GM23248 (cell line): ENCODE measurements at regions not wholly inside any gene's neighbourhood (a gene's known extent, or its start where the extent isn't known, plus 50 kb on each side); places are given as distances from the start of the nearest gene placed in this dataset.

Experiments used
- DNase-seq: peaks from one replicate; pipeline ENCODE4 v3.0.0-alpha.2; 2015
- H2AFZ ChIP-seq: fragments of 200-600 bp; sonication (generic); 2 replicates; pipeline ENCODE4 v1.6.1; 2016; ENCODE audit warnings: antibody characterized with exemption
- H3F3A ChIP-seq: fragments of 200-600 bp; sonication (generic); 2 replicates; pipeline ENCODE4 v1.6.1; 2016; ENCODE audit warnings: mild to moderate bottlenecking, antibody characterized with exemption, mixed run types; ENCODE audit not compliant: insufficient read depth
- H3K27ac ChIP-seq: fragments of 200-600 bp; sonication (generic); 2 replicates; pipeline ENCODE4 v1.5.1; 2016; ENCODE audit warnings: mild to moderate bottlenecking
- H3K27me3 ChIP-seq: fragments of 200-600 bp; sonication (generic); replicated peaks from 2 replicates; pipeline ENCODE4 v1.6.1; 2016; ENCODE audit warnings: mild to moderate bottlenecking; ENCODE audit not compliant: insufficient read depth
- H3K36me3 ChIP-seq: fragments of 200-600 bp; sonication (generic); 2 replicates; pipeline ENCODE4 v1.6.1; 2016; ENCODE audit warnings: low read depth, mild to moderate bottlenecking
- H3K4me1 ChIP-seq: fragments of 200-600 bp; sonication (generic); 2 replicates; pipeline ENCODE4 v1.6.1; 2016; ENCODE audit warnings: mild to moderate bottlenecking; ENCODE audit not compliant: insufficient read depth
- H3K4me2 ChIP-seq: fragments of 200-600 bp; sonication (generic); one replicate; pipeline ENCODE4 v1.6.1; 2016; ENCODE audit warnings: mild to moderate bottlenecking; ENCODE audit not compliant: unreplicated experiment
- H3K4me3 ChIP-seq: fragments of 200-600 bp; sonication (generic); 2 replicates; pipeline ENCODE4 v1.5.1; 2016; ENCODE audit warnings: mild to moderate bottlenecking
- H3K79me2 ChIP-seq: fragments of 200-600 bp; sonication (generic); 2 replicates; pipeline ENCODE4 v1.6.1; 2016; ENCODE audit warnings: mild to moderate bottlenecking; ENCODE audit not compliant: insufficient read depth
- H3K9ac ChIP-seq: fragments of 200-600 bp; sonication (generic); 2 replicates; pipeline ENCODE4 v1.6.1; 2016; ENCODE audit warnings: mild to moderate bottlenecking
- H3K9me2 ChIP-seq: fragments of 200-600 bp; sonication (generic); 2 replicates; pipeline ENCODE4 v1.6.1; 2016; ENCODE audit warnings: mixed run types, mild to moderate bottlenecking, moderate library complexity; ENCODE audit not compliant: insufficient read depth
- H3K9me3 ChIP-seq: fragments of 200-600 bp; sonication (generic); one replicate; pipeline ENCODE4 v1.6.1; 2017; ENCODE audit warnings: low read depth
- H4K20me1 ChIP-seq: fragments of 200-600 bp; sonication (generic); 2 replicates; pipeline ENCODE4 v1.6.0; 2016; ENCODE audit not compliant: insufficient read depth
- EZH2 ChIP-seq: fragments of 200-600 bp; sonication (generic); IDR thresholded peaks from 2 replicates; pipeline ENCODE4 v1.6.1; 2018; ENCODE audit warnings: antibody characterized with exemption, mild to moderate bottlenecking; ENCODE audit not compliant: insufficient read depth, poor library complexity, severe bottlenecking
- EZH2phosphoT487 ChIP-seq: fragments of 200-600 bp; sonication (generic); IDR thresholded peaks from 2 replicates; pipeline ENCODE4 v1.6.1; 2018; ENCODE audit warnings: antibody characterized with exemption, moderate library complexity, mild to moderate bottlenecking, low read depth; ENCODE audit not compliant: insufficient read depth
- WGBS, 2 experiments: methylation state at CpG; one replicate each; pipeline ENCODE4 v1.1.6; 2015 to 2017; ENCODE audit warnings: low lambda C conversion rate in 2 of 2, low coverage in 1 of 2; ENCODE audit errors: missing lambda C conversion rate in 2 of 2; 5-methylcytosine and 5-hydroxymethylcytosine counted together
- in situ Hi-C: fragments of 300-500 bp; cut with MboI; formaldehyde crosslinking; loops from 2 replicates; pipeline ENCODE4 v1.15.0; 2020

- no peaks in the 10 kb centered on the region for H3K36me3 ChIP-seq
- DNase-seq = no peak
- no peak overlapping the region for H3K27ac ChIP-seq
- no peak overlapping the region for H3K4me2 ChIP-seq
- H3K4me3 ChIP-seq = no peak overlapping the region
- no peaks in the 10 kb centered on the region for H3K79me2 ChIP-seq
- H3K4me1 ChIP-seq = no peaks in the 10 kb centered on the region
- H4K20me1 ChIP-seq = no peaks in the 10 kb centered on the region
- H3K9ac ChIP-seq = no peak overlapping the region
- WGBS, 2 experiments = 70 to 74% methylated on average over 4 of the region's 4 CpGs
- H3K27me3 ChIP-seq = no peaks in the 10 kb centered on the region
- no peaks in the 10 kb centered on the region for H3F3A ChIP-seq
- H3K9me3 ChIP-seq = no peaks in the 10 kb centered on the region
- TF ChIP-seq EZH2phosphoT487 (no peak), EZH2 (no peak)
- no peaks in the 10 kb centered on the region for H3K9me2 ChIP-seq
- in situ Hi-C loops = loop anchor here (10.0 kb wide), 1 partner anchor 410 kb away; no protein-coding TSS in a partner anchor
- no peak overlapping the region for H2AFZ ChIP-seq
Measured at GRCh38 chrX:110444996-110445395, 86.3 kb downstream of the RTL9 start.

GRCh38 chrX:110448459-110448858 lies 89.8 kb downstream of the RTL9 start:
- in situ Hi-C loops = loop anchor here (10.0 kb wide), 1 partner anchor 406 kb away; no protein-coding TSS in a partner anchor
- Histone ChIP-seq H3K27ac (no peak overlapping the region), H3F3A (no peaks in the 10 kb centered on the region), H3K9ac (no peak overlapping the region), H3K9me3 (no peaks in the 10 kb centered on the region), H4K20me1 (no peaks in the 10 kb centered on the region), H2AFZ (no peak overlapping the region), H3K4me2 (no peak overlapping the region), H3K4me3 (no peak overlapping the region), H3K36me3 (no peaks in the 10 kb centered on the region), H3K4me1 (no peaks in the 10 kb centered on the region), H3K27me3 (no peaks in the 10 kb centered on the region), H3K79me2 (no peaks in the 10 kb centered on the region), H3K9me2 (no peaks in the 10 kb centered on the region)
- TF ChIP-seq EZH2 (no peak), EZH2phosphoT487 (no peak)
- DNase-seq = no peak
- WGBS, 2 experiments = 73 to 90% methylated on average over 3 to 10 of the region's 10 CpGs

GRCh38 chrX:110449312-110449711 lies 90.7 kb downstream of the RTL9 start:
- in situ Hi-C loops = loop anchor here (10.0 kb wide), 1 partner anchor 405 kb away; no protein-coding TSS in a partner anchor
- Histone ChIP-seq H4K20me1 (no peaks in the 10 kb centered on the region), H3K9me2 (no peaks in the 10 kb centered on the region), H3K9ac (no peak overlapping the region), H3K27me3 (no peaks in the 10 kb centered on the region), H3K4me2 (no peak overlapping the region), H3K4me3 (no peak overlapping the region), H3K79me2 (no peaks in the 10 kb centered on the region), H3K36me3 (no peaks in the 10 kb centered on the region), H2AFZ (no peak overlapping the region), H3K27ac (no peak overlapping the region), H3K9me3 (no peaks in the 10 kb centered on the region), H3K4me1 (no peaks in the 10 kb centered on the region), H3F3A (no peaks in the 10 kb centered on the region)
- WGBS, 2 experiments = 32 to 35% methylated on average over 2 of the region's 2 CpGs
- TF ChIP-seq EZH2 (no peak), EZH2phosphoT487 (no peak)
- no peak for DNase-seq

- no peaks in the 10 kb centered on the region for H3K36me3 ChIP-seq
- peak; percentile 70 for DNase-seq
- in situ Hi-C loops = loop anchor here (25.0 kb wide), 2 partner anchors 237 to 637 kb away; partner anchors contain the start of gene PAK3
Measured at GRCh38 chrX:110450050-110450449, 91.4 kb downstream of the RTL9 start.

GRCh38 chrX:110454336-110454735 lies 95.7 kb downstream of the RTL9 start:
- no peak for TF ChIP-seq EZH2
- no peak for TF ChIP-seq EZH2phosphoT487
- DNase-seq = no peak
- Histone ChIP-seq H3K9me3 (no peaks in the 10 kb centered on the region), H3K4me3 (no peak overlapping the region), H3K9ac (no peak overlapping the region), H3K4me2 (no peak overlapping the region), H3K27me3 (no peaks in the 10 kb centered on the region), H3K9me2 (no peaks in the 10 kb centered on the region), H2AFZ (no peak overlapping the region), H3K27ac (no peak overlapping the region), H3K36me3 (no peaks in the 10 kb centered on the region), H3K4me1 (no peaks in the 10 kb centered on the region), H3F3A (no peaks in the 10 kb centered on the region), H4K20me1 (no peaks in the 10 kb centered on the region), H3K79me2 (no peaks in the 10 kb centered on the region)
- WGBS, 2 experiments = 32 to 63% methylated on average over 3 to 7 of the region's 7 CpGs
- in situ Hi-C loops = loop anchor here (25.0 kb wide), 2 partner anchors 233 to 633 kb away; partner anchors contain the start of gene PAK3

More at GRCh38 chrX:110450050-110450449, 91.4 kb downstream of the RTL9 start:
- no peaks in the 10 kb centered on the region for H3K79me2 ChIP-seq
- no peaks in the 10 kb centered on the region for H3F3A ChIP-seq
- no peaks in the 10 kb centered on the region for H3K4me1 ChIP-seq
- no peak overlapping the region for H2AFZ ChIP-seq
- no peaks in the 10 kb centered on the region for H3K27me3 ChIP-seq
- no peak overlapping the region for H3K9ac ChIP-seq
- 5 to 14% methylated on average over 1 to 4 of the region's 4 CpGs for WGBS, 2 experiments
- no peak overlapping the region for H3K4me3 ChIP-seq
- H3K4me2 ChIP-seq = no peak overlapping the region
- no peaks in the 10 kb centered on the region for H4K20me1 ChIP-seq
- no peak for TF ChIP-seq EZH2
- no peak for TF ChIP-seq EZH2phosphoT487
- no peaks in the 10 kb centered on the region for H3K9me2 ChIP-seq
- no peak overlapping the region for H3K27ac ChIP-seq
- H3K9me3 ChIP-seq = no peaks in the 10 kb centered on the region
